ENCODE measurements at regions not wholly inside any gene's neighbourhood (a gene's known extent, or its start where the extent isn't known, plus 50 kb on each side); places are given as distances from the start of the nearest gene placed in this dataset.

- no peak for TF ChIP-seq PBX3 (IDR thresholded peaks at IDR 0.05)
- no peak for TF ChIP-seq YY1 (IDR thresholded peaks at IDR 0.05; ENCODE audit: low read depth)
- TF ChIP-seq TAF1 (IDR thresholded peaks at IDR 0.05; ENCODE audit: borderline replicate concordance, low read depth, low read length) = no peak
- TF ChIP-seq FOXM1 (IDR thresholded peaks at IDR 0.05; ENCODE audit: low read depth) = no peak
- TF ChIP-seq CHD2 (IDR thresholded peaks at IDR 0.05; ENCODE audit: low read length, partially characterized antibody) = no peak
- TF ChIP-seq, protein P1, sequence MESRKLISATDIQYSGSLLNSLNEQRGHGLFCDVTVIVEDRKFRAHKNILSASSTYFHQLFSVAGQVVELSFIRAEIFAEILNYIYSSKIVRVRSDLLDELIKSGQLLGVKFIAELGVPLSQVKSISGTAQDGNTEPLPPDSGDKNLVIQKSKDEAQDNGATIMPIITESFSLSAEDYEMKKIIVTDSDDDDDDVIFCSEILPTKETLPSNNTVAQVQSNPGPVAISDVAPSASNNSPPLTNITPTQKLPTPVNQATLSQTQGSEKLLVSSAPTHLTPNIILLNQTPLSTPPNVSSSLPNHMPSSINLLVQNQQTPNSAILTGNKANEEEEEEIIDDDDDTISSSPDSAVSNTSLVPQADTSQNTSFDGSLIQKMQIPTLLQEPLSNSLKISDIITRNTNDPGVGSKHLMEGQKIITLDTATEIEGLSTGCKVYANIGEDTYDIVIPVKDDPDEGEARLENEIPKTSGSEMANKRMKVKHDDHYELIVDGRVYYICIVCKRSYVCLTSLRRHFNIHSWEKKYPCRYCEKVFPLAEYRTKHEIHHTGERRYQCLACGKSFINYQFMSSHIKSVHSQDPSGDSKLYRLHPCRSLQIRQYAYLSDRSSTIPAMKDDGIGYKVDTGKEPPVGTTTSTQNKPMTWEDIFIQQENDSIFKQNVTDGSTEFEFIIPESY (IDR thresholded peaks at IDR 0.05; ENCODE audit: borderline replicate concordance, low read depth) = no peak
- no peak for TF ChIP-seq RAD21 (IDR thresholded peaks at IDR 0.05; ENCODE audit: low read length)
- TF ChIP-seq MAX (IDR thresholded peaks at IDR 0.05; ENCODE audit: low read depth) = no peak
These were observed 276.5 kb upstream of the PLEKHG7 start (continued) for GRCh38 chr12:92426332-92426731.

- CTCF ChIA-PET = no interaction called here
- Histone ChIP-seq H3K9me3 (no peaks in the 10 kb centered on the region), H3K9me2 (no peaks in the 10 kb centered on the region), H3K4me2 (no peak overlapping the region), H3K36me3 (replicated peaks in 1 of 2; ENCODE audit: control insufficient read depth in 1 of 2, insufficient read depth in 2 of 2, low read length in 1 of 2) (no peaks in the 10 kb centered on the region), H3K4me1 (ENCODE audit: control insufficient read depth in 1 of 2, insufficient read depth in 2 of 2, low read depth in 1 of 2, low read length in 1 of 2) (no peaks in the 10 kb centered on the region), H3K79me2 (ENCODE audit: insufficient read depth) (no peaks in the 10 kb centered on the region), H3K27me3 (ENCODE audit: insufficient read depth) (no peaks in the 10 kb centered on the region), H3K27ac (ENCODE audit: low read depth in 2 of 2, low read length in 1 of 2) (no peak overlapping the region), H3K4me3 (ENCODE audit: low read depth in 2 of 2, low read length in 1 of 2) (no peak overlapping the region), H3F3A (replicated peaks; ENCODE audit: insufficient read depth) (no peaks in the 10 kb centered on the region), H2AFZ (ENCODE audit: low read depth) (no peak overlapping the region), H4K20me1 (ENCODE audit: insufficient read depth) (no peaks in the 10 kb centered on the region), H3K9ac (no peak overlapping the region)
- TF ChIP-seq IRF3 (IDR thresholded peaks at IDR 0.05; ENCODE audit: low read depth, low read length) (no peak), MAX (IDR thresholded peaks at IDR 0.05; ENCODE audit: low read depth) (no peak), CTCF (IDR thresholded peaks at IDR 0.05) (no peak), YY1 (IDR thresholded peaks at IDR 0.05; ENCODE audit: low read depth) (no peak)
- WGBS (ENCODE audit: low lambda C conversion rate) = 64% methylated on average over 1 of the region's 1 CpG
- POLR2A ChIA-PET = no interaction called here
- no peak for DNase-seq
These were observed 277.6 kb upstream of the PLEKHG7 start for GRCh38 chr12:92425165-92425564.
